Neural cell (in vitro differentiated cells): ENCODE measurements at regions not wholly inside any gene's neighbourhood (a gene's known extent, or its start where the extent isn't known, plus 50 kb on each side); places are given as distances from the start of the nearest gene placed in this dataset.

Experiments used
- CTCF ChIP-seq: fragments of 450-650 bp; IDR thresholded peaks from 2 replicates; pipeline ENCODE4 v1.5.1; 2014; ENCODE audit warnings: antibody characterized with exemption, mild to moderate bottlenecking, moderate library complexity; ENCODE audit not compliant: poor library complexity, severe bottlenecking
- POLR2AphosphoS5 ChIP-seq: IDR thresholded peaks from 2 replicates; pipeline ENCODE4 v1.6.1; 2012
- REST ChIP-seq: IDR thresholded peaks from 2 replicates; pipeline ENCODE4 v1.6.1; 2012; ENCODE audit warnings: borderline replicate concordance
- TAF1 ChIP-seq: IDR thresholded peaks from 2 replicates; pipeline ENCODE4 v1.6.1; 2012; ENCODE audit warnings: low read depth

GRCh38 chr7:84387595-84387994 is 193.0 kb upstream of the SEMA3A start:
- TF ChIP-seq CTCF, result no peak
- no peak for TF ChIP-seq POLR2AphosphoS5
- no peak for TF ChIP-seq TAF1
- no peak for TF ChIP-seq REST
